Thyroid gland (tissue), 4 donors: ENCODE measurements at regions not wholly inside any gene's neighbourhood (a gene's known extent, or its start where the extent isn't known, plus 50 kb on each side); places are given as distances from the start of the nearest gene placed in this dataset.

Experiments
- CTCF ChIP-seq, 6 experiments: fragments of 200-600 bp in 3 of 6; fragments of 450-650 bp in 3 of 6; sonication (generic) in 3 of 6; IDR thresholded peaks; one replicate each; pipeline ENCODE4 v1.5.1; 2016 to 2019; ENCODE audit warnings: antibody characterized with exemption in 6 of 6, mild to moderate bottlenecking in 2 of 6, inconsistent platforms in 1 of 6, moderate library complexity in 1 of 6
- POLR2A ChIP-seq, 2 donors: fragments of 450-650 bp; IDR thresholded peaks; one replicate each; pipeline ENCODE4 v1.6.1; 2017; ENCODE audit warnings: antibody characterized with exemption in 2 of 2, mild to moderate bottlenecking in 2 of 2, moderate library complexity in 1 of 2

- no peak for TF ChIP-seq CTCF (IDR thresholded peaks at IDR 0.05)
- TF ChIP-seq POLR2A (IDR thresholded peaks at IDR 0.05), result no peak
Measured at GRCh38 chr18:42264497-42264896, 309.5 kb downstream of the PIK3C3 start.
